CD14-positive monocyte (primary cell): ENCODE measurements at regions not wholly inside any gene's neighbourhood (a gene's known extent, or its start where the extent isn't known, plus 50 kb on each side); places are given as distances from the start of the nearest gene placed in this dataset.

ENCODE experiments used
- DNase-seq, 3 donors: peaks; one replicate each; pipeline ENCODE4 v3.0.0-alpha.2; 2011 to 2022
- H2AFZ ChIP-seq: 2 replicates; pipeline ENCODE4 v1.6.0; 2012; ENCODE audit warnings: mild to moderate bottlenecking, low read depth, low read length, inconsistent platforms; ENCODE audit not compliant: insufficient read depth, poor library complexity, severe bottlenecking
- H3K27ac ChIP-seq, 2 donors: 1 replicate in 1 of 2; 2 replicates in 1 of 2; pipeline ENCODE4 v1.5.1; 2012 to 2013; ENCODE audit warnings: low read length in 2 of 2, control low read depth in 1 of 2, inconsistent platforms in 1 of 2, low read depth in 1 of 2, mild to moderate bottlenecking in 1 of 2
- H3K27me3 ChIP-seq, 2 donors: one replicate each; pipeline versions ENCODE4 v1.6.0 to v1.6.1; 2011 to 2013; ENCODE audit warnings: low read length in 2 of 2; ENCODE audit not compliant: control insufficient read depth in 2 of 2, insufficient read depth in 2 of 2
- H3K36me3 ChIP-seq, 2 donors: replicated peaks in 1 of 2; 1 replicate in 1 of 2; 2 replicates in 1 of 2; pipeline versions ENCODE4 v1.5.1 to v1.6.1; 2012 to 2013; ENCODE audit warnings: low read length in 2 of 2, control low read depth in 1 of 2, inconsistent platforms in 1 of 2, mild to moderate bottlenecking in 1 of 2; ENCODE audit not compliant: insufficient read depth in 2 of 2, control insufficient read depth in 1 of 2
- H3K4me1 ChIP-seq, 2 donors: 1 replicate in 1 of 2; 2 replicates in 1 of 2; pipeline versions ENCODE4 v1.5.1 to v1.6.1; 2012 to 2013; ENCODE audit warnings: low read length in 2 of 2, control low read depth in 1 of 2, inconsistent platforms in 1 of 2, mild to moderate bottlenecking in 1 of 2, moderate library complexity in 1 of 2; ENCODE audit not compliant: insufficient read depth in 2 of 2, control insufficient read depth in 1 of 2
- H3K4me2 ChIP-seq: replicated peaks from 2 replicates; pipeline ENCODE3; 2012; ENCODE audit warnings: low read length, moderate library complexity, mild to moderate bottlenecking; ENCODE audit not compliant: poor library complexity, severe bottlenecking; ENCODE audit errors: extremely low read depth
- H3K4me3 ChIP-seq, 3 experiments: fragments of 200-600 bp in 1 of 3; sonication (generic) in 1 of 3; replicated peaks in 1 of 3; 1 replicate in 2 of 3; 2 replicates in 1 of 3; pipeline ENCODE4 v1.5.1; 2011 to 2013; ENCODE audit warnings: low read length in 3 of 3, mild to moderate bottlenecking in 3 of 3, control low read depth in 2 of 3, low read depth in 2 of 3, inconsistent platforms in 1 of 3, moderate library complexity in 1 of 3
- H3K79me2 ChIP-seq: 2 replicates; pipeline ENCODE4 v1.6.0; 2012; ENCODE audit warnings: mild to moderate bottlenecking, control low read depth, inconsistent platforms, low read length, moderate library complexity; ENCODE audit not compliant: insufficient read depth
- H3K9ac ChIP-seq: 2 replicates; pipeline ENCODE4 v1.6.0; 2017; ENCODE audit warnings: low read length, mild to moderate bottlenecking; ENCODE audit not compliant: insufficient read depth, poor library complexity, severe bottlenecking
- H3K9me3 ChIP-seq, 2 donors: replicated peaks in 1 of 2; 1 replicate in 1 of 2; 2 replicates in 1 of 2; pipeline versions ENCODE4 v1.5.1 to v1.6.1; 2012 to 2013; ENCODE audit warnings: low read length in 2 of 2, control low read depth in 1 of 2; ENCODE audit not compliant: control insufficient read depth in 1 of 2, insufficient read depth in 1 of 2
- H4K20me1 ChIP-seq: 2 replicates; pipeline ENCODE4 v1.6.0; 2012; ENCODE audit warnings: mild to moderate bottlenecking, low read length, control low read depth, moderate library complexity; ENCODE audit not compliant: insufficient read depth
- H3K27ac Mint-ChIP-seq, 7 donors: one replicate each; pipeline ENCODE4 v1.8.0; 2020; ENCODE audit warnings: mild to moderate bottlenecking in 7 of 7, mixed read lengths in 7 of 7, moderate library complexity in 6 of 7, inconsistent platforms in 2 of 7
- H3K27me3 Mint-ChIP-seq, 3 donors: one replicate each; pipeline ENCODE4 v1.8.0; 2021 to 2022; ENCODE audit warnings: low read depth in 3 of 3, mild to moderate bottlenecking in 3 of 3, mixed read lengths in 3 of 3, moderate library complexity in 3 of 3, inconsistent platforms in 1 of 3
- H3K36me3 Mint-ChIP-seq, 2 donors: one replicate each; pipeline ENCODE4 v1.8.0; 2020; ENCODE audit warnings: mixed read lengths in 2 of 2, inconsistent platforms in 1 of 2, mild to moderate bottlenecking in 1 of 2
- H3K4me1 Mint-ChIP-seq: one replicate; pipeline ENCODE4 v1.8.0; 2020; ENCODE audit warnings: mild to moderate bottlenecking, mixed read lengths
- H3K4me3 Mint-ChIP-seq, 2 donors: one replicate each; pipeline ENCODE4 v1.8.0; 2020; ENCODE audit warnings: mild to moderate bottlenecking in 2 of 2, mixed read lengths in 2 of 2, moderate library complexity in 1 of 2
- H3K9me3 Mint-ChIP-seq, 7 donors: one replicate each; pipeline ENCODE4 v1.8.0; 2020 to 2022; ENCODE audit warnings: mixed read lengths in 7 of 7, mild to moderate bottlenecking in 6 of 7, moderate library complexity in 6 of 7, inconsistent platforms in 2 of 7
- WGBS: methylation state at CpG from one replicate; pipeline ENCODE4 v1.1.5; 2013; ENCODE audit warnings: missing lambda C conversion rate; ENCODE audit not compliant: insufficient coverage; 5-methylcytosine and 5-hydroxymethylcytosine counted together
- intact Hi-C, 2 donors: fragments of 100-400 bp; cut with micrococcal nuclease; formaldehyde crosslinking; loops; one replicate each; pipeline versions ENCODE4 v1.15.0 to v1.15.1; 2023
- TF ChIP-seq, protein P1 (sequence below): fragments of 200-600 bp; IDR thresholded peaks from one replicate; pipeline ENCODE4 v1.8.0; 2022; ENCODE audit warnings: antibody characterized with exemption, mild to moderate bottlenecking

DNA sequence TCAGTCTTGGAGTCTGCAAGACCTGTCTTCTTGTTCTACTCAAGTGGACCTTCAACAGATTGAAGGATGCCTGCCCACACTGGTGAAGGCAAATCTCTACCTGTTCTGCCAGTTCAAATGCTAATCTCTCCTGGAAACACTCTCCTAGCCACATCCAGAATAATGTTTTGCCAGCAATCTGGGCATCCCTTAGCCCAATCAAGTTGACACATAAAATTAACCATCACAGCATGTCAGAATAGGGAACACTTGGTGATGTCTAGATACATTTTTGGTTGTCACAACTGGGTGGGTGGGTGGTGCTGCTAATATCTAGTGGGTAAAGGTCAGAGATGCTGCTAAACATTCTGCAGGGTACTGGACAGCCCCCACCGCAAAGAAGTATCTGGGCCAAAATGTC lies 744.9 kb upstream of the SOX9 start:
- Histone ChIP-seq H4K20me1 (no peaks in the 10 kb centered on the region), H3K36me3 (no peaks in the 10 kb centered on the region), H3K79me2 (no peaks in the 10 kb centered on the region), H2AFZ (no peak overlapping the region), H3K27ac (no peak overlapping the region), H3K9ac (no peak overlapping the region), H3K9me3 (no peaks in the 10 kb centered on the region), H3K27me3 (no peaks in the 10 kb centered on the region), H3K4me3 (no peak overlapping the region), H3K4me2 (no peak overlapping the region), H3K4me1 (no peaks in the 10 kb centered on the region)
- no CpG with 5 or more reads among the region's 1 CpG for WGBS
- TF ChIP-seq, protein P1, sequence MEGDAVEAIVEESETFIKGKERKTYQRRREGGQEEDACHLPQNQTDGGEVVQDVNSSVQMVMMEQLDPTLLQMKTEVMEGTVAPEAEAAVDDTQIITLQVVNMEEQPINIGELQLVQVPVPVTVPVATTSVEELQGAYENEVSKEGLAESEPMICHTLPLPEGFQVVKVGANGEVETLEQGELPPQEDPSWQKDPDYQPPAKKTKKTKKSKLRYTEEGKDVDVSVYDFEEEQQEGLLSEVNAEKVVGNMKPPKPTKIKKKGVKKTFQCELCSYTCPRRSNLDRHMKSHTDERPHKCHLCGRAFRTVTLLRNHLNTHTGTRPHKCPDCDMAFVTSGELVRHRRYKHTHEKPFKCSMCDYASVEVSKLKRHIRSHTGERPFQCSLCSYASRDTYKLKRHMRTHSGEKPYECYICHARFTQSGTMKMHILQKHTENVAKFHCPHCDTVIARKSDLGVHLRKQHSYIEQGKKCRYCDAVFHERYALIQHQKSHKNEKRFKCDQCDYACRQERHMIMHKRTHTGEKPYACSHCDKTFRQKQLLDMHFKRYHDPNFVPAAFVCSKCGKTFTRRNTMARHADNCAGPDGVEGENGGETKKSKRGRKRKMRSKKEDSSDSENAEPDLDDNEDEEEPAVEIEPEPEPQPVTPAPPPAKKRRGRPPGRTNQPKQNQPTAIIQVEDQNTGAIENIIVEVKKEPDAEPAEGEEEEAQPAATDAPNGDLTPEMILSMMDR = no peak
- no peaks in the 10 kb centered on the region for H3K36me3 Mint-ChIP-seq
- no peak overlapping the region for H3K4me3 Mint-ChIP-seq
- no peak for DNase-seq
- intact Hi-C loops = no loop called here
- H3K4me1 Mint-ChIP-seq = no peaks in the 10 kb centered on the region
- H3K27me3 Mint-ChIP-seq = peaks cover 0 to 2% (median 0%) of the 10 kb centered on the region in 3 donors
- peaks cover 0 to 4% (median 0%) of the 10 kb centered on the region in 7 donors for H3K9me3 Mint-ChIP-seq
- no peak overlapping the region for H3K27ac Mint-ChIP-seq

DNA sequence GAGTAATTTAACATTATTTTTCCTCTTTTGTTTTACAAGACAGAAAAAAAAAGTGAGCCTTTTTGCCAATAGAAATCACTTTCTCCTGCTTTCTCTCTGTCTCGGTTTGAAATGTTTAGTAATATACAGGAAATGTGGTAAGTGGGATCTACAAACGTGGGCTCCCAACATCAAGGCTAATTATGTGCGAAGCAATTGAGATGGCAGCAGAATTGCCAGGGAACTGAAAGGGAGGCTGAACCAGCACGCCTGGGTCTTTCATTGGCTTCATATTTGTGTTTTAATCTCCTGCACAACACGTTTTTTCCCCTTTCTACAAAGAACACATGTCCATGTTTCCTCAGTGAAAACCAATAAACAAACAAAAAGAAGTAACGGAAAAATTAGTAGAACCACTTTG lies 743.9 kb upstream of the SOX9 start:
- H3K4me1 Mint-ChIP-seq = no peaks in the 10 kb centered on the region
- H3K27ac ChIP-seq = no peak overlapping the region
- H3K27me3 ChIP-seq = no peaks in the 10 kb centered on the region
- DNase-seq = no peak
- intact Hi-C loops = no loop called here
- H3K36me3 Mint-ChIP-seq = no peaks in the 10 kb centered on the region
- no peak overlapping the region for H3K9ac ChIP-seq
- peaks cover 0 to 2% (median 0%) of the 10 kb centered on the region in 3 donors for H3K27me3 Mint-ChIP-seq
- H3K9me3 ChIP-seq = no peaks in the 10 kb centered on the region
- no peak overlapping the region for H2AFZ ChIP-seq
- H3K79me2 ChIP-seq = no peaks in the 10 kb centered on the region
- H3K36me3 ChIP-seq = no peaks in the 10 kb centered on the region
- no peak overlapping the region for H3K27ac Mint-ChIP-seq
- no peak overlapping the region for H3K4me3 Mint-ChIP-seq
- TF ChIP-seq, protein P1 = no peak
- 69% methylated on average over 4 of the region's 6 CpGs for WGBS
- H3K4me2 ChIP-seq = no peak overlapping the region
- H3K9me3 Mint-ChIP-seq = peaks cover 0 to 4% (median 0%) of the 10 kb centered on the region in 7 donors
- no peaks in the 10 kb centered on the region for H4K20me1 ChIP-seq
- no peaks in the 10 kb centered on the region for H3K4me1 ChIP-seq
- no peak overlapping the region for H3K4me3 ChIP-seq
